GM04503 (cell line): ENCODE measurements at regions not wholly inside any gene's neighbourhood (a gene's known extent, or its start where the extent isn't known, plus 50 kb on each side); places are given as distances from the start of the nearest gene placed in this dataset.
"Not testable (repeated sequence)": the region's sequence is repeated elsewhere in the genome, so short reads cannot be mapped to it uniquely, and the experiment has no call there.

ENCODE experiments used
- DNase-seq: peaks from one replicate; pipeline ENCODE4 v3.0.0-alpha.2; 2012; ENCODE audit warnings: low read depth

- no peak for DNase-seq
Observed at GRCh38 chrX:40371376-40371775, 209.4 kb upstream of the ATP6AP2 start.

- no peak for DNase-seq
Observed at GRCh38 chrX:40368611-40369061, 212.1 kb upstream of the ATP6AP2 start.

DNA sequence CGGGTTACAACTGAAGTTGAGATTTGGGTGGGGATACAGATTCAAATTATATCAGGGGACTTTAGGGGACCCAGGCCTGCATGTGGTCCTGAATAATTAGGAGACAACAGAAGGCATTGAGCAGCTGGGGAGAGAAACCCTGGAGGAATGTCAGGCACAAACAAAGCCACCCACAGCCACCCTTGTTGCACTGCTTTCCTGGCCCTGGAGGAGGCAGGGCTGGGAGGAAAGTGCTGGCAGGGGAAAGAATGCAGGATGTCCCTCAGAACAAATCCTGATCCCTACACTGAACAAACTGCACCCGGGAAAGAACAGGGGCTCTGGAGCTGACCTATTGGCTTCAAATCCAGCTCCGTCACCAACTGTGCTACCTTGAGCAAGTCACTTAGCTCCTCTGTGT is 214.1 kb upstream of the ATP6AP2 start:
- DNase-seq = no peak

DNA sequence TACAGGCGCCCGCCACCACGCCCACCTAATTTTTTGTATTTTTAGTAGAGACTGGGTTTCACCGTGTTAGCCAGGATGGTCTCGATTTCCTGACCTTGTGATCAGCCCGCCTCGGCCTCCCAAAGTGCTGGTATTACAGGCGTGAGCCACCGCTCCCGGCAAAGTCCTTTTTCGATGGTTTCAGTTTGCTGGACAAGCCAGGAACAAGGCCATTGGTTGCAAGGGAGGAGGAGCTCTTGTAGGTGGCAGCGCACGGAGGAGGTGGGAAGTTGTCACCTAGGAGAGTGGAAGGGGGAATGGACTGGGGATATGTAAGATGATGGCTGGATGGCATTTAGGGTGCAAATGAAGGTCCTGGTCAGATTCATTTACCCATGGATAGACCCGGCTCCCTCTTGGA is 218.5 kb upstream of the ATP6AP2 start:
- DNase-seq = not testable (repeated sequence)

DNA sequence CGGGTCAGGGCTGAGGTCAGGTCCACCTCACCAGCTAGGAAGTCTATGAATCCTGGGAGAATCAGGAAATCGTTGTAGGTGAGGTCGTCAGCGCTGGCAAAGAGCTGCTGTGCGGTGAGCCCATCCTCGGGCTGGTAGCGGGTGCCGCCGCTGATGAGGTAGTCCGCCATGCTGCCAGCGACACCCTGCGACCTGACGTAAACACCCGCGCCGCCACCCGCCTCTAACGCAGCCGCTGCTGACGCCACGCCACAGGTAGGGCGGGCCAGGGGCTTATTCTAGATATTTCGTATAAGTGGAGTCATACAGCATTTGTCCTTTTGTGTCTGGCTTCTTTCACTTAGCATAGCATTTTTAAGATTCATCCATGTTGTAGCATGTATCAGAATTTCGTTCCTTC is 220.2 kb upstream of the ATP6AP2 start:
- no peak for DNase-seq

- no peak for DNase-seq
Observed at GRCh38 chrX:40359593-40359992, 221.2 kb upstream of the ATP6AP2 start.

- DNase-seq = no peak
Observed at GRCh38 chrX:40358994-40359393, 221.8 kb upstream of the ATP6AP2 start.

GRCh38 chrX:40349251-40349650 is 231.5 kb upstream of the ATP6AP2 start:
- no peak for DNase-seq

DNA sequence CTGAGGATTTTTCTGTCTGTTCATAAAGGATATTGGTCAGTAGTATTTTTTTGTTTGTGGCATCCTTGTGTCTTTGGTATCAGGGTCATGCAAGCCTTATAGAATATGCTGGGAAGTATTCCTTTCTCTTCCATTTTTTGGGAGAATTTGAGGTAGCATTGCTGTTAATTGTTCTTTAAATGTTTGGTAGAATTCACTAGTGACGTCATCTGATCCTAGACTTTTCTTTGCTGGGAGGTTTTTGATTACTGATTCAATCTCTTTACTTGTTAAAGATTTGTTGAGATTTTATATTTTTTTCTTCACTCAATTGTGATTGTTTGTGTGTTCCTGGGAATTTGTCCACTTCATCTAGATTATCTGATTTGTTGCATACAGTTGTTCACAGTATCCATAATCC is 234.4 kb upstream of the ATP6AP2 start:
- DNase-seq = no peak

GRCh38 chrX:40343319-40343718 is 237.5 kb upstream of the ATP6AP2 start:
- no peak for DNase-seq

GRCh38 chrX:40340116-40340515 is 240.7 kb upstream of the ATP6AP2 start:
- no peak for DNase-seq

DNA sequence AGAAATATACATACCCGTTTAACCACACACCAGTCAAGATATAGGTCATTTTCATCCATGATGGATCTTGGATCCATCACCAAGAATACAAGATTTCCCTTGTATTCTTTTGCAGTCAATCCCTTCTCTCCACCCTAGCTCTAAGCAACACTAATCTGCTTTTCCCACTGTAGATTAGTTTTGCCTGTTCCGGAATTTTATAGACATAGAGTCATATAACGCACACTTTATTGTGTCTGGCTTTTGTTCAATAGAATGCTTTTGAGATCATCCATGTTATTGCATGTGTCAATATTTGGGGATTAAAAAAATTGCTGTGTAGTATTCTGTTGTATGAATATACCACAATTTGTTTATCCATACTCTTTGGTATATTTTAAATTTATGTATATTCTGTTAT is 235.6 kb upstream of the BCOR start:
- no peak for DNase-seq

DNA sequence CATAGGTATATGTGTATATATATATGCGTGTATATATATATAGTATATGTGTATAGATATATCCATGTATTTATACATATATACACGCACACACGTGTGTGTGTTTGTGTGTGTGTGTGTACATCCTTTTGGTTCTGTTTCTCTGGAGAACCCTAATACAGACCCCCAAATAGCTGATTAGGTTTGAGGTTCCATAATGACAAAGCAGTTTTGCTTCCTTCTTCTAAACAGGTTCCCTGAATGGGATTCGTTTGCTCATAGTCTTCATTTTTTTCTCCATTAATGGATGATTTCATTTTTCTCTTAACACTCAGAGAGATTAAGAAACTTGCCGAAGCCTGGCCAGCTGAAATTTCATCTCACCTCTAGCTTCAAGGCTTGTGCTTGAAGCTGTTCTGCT is 234.0 kb upstream of the BCOR start:
- no peak for DNase-seq

DNA sequence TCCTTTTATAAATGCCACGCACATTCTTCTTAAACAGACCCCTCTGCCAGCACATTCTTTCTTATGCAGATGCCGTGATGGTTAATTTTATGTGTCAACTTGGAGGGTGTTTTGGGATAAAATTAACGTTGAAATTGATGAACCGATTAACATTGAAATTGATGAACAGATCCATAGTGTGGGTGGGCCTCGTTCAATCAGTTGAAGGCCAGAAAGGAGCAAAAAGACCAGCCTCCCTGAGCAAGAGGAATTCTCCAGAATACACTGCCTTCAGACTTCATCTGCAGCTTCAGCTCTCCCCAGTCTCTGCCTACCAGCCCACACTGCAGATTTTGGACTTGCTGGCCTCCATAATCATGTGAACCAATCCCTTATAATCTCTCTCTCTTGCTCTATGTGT is 233.6 kb upstream of the BCOR start:
- DNase-seq = no peak

GRCh38 chrX:40329616-40330015 is 231.9 kb upstream of the BCOR start:
- no peak for DNase-seq

- no peak for DNase-seq
Observed at GRCh38 chrX:40327085-40327484, 229.3 kb upstream of the BCOR start.

DNA sequence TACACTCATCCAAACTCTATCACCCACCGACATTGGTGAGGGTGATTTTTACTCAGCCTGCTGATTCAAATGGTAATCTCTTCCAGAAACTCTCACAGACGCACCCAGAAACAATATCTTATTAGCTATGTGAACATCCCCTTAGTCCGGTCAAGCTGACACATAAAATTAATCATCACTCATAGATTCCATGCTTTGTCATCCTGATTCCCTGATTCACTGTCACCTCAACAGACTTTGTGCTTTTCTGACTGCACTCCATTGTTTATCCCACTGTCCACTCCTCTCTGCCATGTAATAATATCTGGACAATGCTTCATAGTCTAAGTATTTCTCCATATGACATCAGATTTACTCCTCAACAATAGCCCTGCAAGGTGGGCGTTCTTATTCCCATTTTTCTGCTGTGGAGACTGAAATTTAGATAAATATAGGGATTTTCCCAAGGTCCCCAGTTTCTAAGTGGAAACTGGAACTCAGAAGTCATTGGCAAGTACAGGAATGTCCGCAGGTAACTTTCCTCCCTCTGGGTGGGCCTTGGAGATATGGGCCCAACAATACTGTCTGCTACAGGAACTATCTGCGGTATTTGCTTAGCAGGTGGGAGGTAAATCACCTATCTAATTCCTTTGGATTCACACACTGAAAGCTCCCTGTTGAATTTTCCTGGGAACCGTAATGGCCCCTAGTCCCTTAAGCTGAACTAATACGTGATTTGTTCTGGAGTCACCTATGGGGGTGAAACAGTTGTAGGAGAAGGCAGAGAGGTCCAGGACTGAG is 228.6 kb upstream of the BCOR start:
- DNase-seq = no peak

GRCh38 chrX:40325161-40325560 is 227.4 kb upstream of the BCOR start:
- DNase-seq = no peak

DNA sequence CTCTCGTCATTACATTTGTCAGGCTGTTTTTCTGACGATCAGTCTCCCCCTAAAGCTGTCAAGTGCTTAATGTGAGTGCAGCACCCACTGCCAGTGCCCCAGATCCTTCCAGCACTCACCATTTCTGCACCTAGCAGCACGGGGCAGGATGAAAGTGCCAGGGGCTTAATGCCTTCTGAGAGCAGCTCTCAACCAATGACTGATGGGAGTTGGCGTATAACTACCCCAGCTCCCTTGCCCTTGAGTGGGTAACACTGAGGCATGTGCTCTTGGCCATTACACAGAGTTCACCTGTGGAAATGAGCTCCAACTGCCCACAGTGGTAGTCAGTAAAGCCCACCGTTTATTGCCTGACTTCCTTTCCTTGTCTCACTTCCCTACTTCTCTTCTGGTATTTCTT is 226.2 kb upstream of the BCOR start:
- DNase-seq = no peak

DNA sequence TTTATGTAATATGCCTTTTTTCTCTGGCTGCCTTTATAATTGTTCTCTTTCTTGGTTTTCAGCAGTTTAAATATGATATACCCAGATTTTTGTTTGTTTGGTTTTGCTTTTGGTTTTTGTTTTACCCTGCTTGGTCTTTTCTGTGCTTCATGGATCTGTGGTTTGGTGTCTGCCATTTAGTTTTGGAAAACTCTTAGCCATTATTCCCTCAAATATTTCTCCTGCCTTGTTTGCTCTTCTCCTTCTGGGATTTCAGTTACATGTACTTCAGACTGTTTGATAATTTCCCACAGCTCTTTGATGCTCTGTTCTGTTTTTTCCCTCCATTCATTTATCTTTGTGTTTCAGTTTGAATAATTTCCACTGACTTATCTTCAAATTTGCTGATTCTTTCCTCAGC is 223.1 kb upstream of the BCOR start:
- no peak for DNase-seq

DNA sequence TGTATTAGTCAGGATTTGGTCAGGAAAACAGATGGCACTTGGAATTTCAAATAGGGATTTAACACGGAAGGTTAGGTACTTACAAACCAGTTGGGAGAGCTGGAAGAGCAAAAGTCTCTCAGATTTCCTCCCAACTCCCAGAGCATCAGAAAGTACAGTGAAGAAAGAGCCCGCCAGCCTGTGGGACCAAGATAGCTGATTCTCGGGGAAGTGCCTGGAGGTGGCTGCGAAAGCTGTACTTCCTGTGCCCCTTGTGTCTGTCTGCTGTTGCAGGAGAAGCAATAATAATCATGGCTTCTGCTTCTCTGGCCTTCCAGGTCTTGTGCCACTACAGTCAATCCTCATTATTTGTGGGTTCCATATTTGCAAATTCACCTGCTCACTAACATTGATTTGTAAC is 221.0 kb upstream of the BCOR start:
- DNase-seq = no peak

DNA sequence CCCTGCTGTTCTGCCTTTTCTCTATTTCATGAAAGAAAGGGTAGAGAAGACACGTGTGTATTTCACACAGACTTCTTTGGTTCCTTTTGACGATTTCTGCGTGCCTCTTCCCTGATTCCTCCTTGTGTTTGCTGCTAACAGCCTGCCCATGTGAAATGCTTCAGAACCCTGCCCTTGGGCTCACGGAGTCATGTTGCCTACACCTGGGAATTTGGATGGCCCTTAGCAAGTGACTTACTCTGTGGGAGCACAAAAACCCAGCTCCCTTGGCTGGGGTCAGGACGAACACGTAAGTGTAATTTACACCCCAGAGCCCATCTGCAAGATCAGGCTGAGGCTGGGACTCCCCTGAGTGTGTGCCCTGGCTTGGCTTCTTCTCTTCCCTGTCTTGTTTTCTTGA is 220.3 kb upstream of the BCOR start:
- no peak for DNase-seq

- no peak for DNase-seq
Observed at GRCh38 chrX:40316502-40316901, 218.7 kb upstream of the BCOR start.

- DNase-seq = no peak
Observed at GRCh38 chrX:40314070-40314469, 216.3 kb upstream of the BCOR start.
